ENCODE measurements at regions not wholly inside any gene's neighbourhood (a gene's known extent, or its start where the extent isn't known, plus 50 kb on each side); places are given as distances from the start of the nearest gene placed in this dataset.
"Not testable (repeated sequence)": the region's sequence is repeated elsewhere in the genome, so short reads cannot be mapped to it uniquely, and the experiment has no call there.

GRCh38 chr6:79431537-79431933, 105.7 kb downstream of the LCA5 start:
- DNase-seq: no peak

DNA sequence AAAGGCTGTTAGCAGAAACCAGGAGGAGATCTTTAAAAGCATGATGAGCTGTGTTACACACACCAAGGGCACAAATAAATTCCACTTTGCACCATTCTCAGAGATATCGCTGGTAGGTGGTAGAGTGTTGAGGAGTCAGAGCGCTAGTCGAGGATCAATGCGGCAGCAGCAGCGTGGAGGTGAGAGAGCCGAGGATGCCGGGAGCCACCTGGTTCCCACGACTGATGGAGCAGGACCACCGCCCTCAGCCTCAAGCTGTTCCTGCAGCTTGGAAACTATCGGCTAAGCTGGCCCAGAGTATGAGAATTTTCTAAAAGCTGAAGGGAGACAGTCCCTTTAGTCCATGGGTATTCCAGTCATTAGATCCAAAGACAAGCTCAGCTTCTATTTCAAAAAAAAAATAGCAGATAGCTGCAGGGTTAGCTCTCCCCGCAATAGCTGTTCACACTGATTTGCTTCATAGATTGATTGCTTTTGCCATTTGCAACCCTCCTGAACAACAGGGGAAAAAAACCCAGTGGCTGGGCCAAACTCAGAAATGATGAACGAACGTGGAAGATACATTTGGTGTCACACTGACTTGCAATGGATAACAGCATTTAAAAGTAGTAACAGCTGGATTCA, 106.2 kb downstream of the LCA5 start:
- DNase-seq: no peak

DNA sequence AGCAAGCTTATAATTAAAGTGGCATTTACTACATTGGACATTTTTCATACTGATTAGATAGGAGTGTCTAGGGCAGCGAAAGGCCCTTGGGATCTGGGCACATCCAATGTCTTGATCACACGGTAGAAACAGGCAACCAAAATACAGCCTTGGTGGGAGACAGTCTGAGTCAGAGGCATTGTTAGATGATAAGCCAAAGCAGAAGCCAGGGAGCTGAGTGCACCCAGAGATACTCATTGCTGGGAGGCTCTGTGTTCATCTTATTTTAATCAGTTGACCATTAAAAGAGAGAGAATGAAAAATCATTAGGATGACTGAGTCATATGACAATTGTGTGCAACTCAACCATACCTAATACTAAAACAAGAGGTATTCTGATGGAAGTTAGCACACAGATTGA, 109.5 kb downstream of the LCA5 start:
- DNase-seq: no peak

DNA sequence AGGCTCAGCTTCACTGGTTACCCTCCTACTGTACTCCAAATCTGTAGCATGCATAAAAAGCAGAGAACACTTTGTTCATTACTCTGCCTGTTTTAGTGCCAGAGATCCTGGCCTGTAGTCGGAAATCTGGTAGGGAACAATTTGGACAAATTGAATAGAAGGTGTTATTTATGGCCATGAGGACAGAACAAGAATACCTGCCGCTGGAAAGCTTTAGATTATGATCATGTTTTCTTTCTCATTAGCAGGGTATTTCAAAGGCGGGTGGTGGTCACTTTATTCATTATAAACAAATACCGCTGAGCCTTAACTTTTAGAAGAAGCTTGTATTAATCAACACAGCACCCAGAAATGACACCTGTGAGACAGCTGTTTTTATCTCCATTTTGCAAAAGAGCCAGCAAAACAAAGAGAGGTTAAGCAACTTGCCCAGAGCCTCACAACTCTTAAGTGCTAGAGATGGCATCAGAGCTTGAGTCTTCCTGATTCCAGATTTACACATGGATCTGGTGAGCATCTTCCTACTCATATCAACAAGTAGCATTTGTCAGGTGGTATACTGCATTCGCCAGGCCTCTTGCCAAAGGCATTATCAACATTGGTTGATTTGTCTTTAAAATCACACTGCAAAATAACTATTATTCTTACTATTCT, 110.5 kb downstream of the LCA5 start:
- no peak for DNase-seq

DNA sequence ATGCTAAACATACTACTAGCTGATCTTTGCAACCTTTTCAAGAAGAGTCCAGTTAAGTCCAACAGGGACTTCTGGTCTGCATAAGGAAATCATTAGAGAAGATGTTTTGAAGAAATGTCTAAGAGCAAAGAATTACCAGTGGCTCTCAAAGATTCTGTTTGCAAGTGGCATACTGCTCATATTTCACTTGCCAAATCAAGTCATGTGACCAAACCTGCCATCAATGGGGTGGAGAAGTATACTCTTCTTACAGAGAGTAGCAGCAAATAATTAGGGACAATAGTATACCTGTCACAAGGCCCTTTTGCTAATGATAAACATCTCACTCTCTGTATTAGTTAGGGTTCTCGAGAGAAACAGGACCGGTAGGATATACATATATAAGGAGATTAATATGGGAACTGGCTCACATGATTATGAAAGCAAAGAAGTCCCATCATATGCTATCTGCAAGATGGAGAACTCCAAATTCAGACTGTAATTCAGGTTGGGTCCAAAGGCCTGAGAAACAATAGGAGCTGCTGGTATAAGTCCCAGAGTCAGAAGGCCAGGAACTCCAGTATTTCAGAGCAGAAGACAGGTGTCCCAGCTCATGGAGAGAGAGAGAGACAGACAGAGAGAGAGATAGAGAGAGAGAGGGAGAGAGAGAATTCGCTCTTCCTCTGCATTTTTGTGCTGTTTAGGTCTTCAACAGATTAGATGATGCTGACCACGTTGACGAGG, 111.5 kb downstream of the LCA5 start:
- DNase-seq: no peak

GRCh38 chr6:79423216-79423615, 114.0 kb downstream of the LCA5 start:
- DNase-seq: no peak

GRCh38 chr6:79422666-79423065, 114.6 kb downstream of the LCA5 start:
- DNase-seq: no peak

- DNase-seq: peak; percentile 85
Observed at GRCh38 chr6:79421707-79422484, 115.3 kb downstream of the LCA5 start.

GRCh38 chr6:79421001-79421411, 116.2 kb downstream of the LCA5 start:
- DNase-seq: no peak

DNA sequence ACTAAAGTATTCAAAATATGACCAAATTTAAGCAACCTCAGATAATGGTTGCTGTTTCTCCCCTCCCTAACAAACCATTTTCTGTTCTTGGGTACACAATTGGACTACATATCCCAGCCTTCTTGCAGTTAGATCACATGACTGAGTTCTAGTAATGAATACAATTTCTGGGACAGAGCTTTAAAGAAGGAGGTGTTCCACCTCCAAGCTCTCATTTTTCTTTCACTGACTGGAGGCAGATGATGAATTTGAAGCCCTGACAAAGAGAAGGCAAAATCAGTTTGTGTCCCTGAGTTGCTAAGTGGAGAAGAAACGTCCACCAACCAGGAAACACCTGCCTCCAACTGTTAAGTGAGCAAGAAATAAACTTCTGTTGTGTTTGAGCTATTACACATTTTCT, 117.2 kb downstream of the LCA5 start:
- DNase-seq: no peak

DNA sequence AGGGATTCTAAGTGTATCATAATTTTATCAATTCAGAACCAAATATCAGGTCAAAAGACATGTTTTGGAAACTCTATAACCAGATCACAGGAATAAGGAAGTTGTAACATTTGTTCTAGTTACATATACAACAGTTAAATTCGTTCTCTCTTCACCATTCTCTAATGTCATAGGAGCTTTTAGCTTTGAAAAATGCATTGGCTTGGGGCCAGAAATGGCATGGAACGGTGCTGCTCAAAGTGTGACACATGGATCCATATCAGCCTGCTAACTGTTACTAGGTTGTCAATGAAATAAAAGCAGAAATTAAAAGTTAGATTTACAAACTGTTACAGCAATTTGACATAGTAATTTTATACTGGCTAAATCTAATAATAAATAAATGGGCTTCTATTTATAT, 120.3 kb downstream of the LCA5 start:
- DNase-seq: no peak

DNA sequence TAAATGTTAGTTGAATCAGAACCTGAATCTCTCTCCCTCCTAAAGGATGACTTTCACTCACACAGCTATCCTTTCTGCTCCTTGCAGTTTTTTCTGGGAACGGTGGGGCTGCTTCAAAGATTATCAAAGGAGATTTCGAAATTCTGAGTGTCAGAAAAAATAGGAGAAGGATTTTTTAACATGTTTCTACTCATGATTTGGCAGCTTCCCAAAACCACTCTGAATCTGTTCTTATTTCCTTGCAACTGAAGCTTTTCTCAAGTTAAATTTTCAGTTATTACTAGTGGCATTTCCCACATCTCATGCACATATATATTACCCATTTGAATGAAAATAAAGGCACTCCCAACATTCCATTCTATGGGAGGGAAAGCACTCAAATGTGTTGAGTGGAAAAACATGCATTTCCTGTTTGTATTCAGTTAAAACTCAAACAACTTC, 123.6 kb downstream of the LCA5 start:
- no peak for DNase-seq

DNA sequence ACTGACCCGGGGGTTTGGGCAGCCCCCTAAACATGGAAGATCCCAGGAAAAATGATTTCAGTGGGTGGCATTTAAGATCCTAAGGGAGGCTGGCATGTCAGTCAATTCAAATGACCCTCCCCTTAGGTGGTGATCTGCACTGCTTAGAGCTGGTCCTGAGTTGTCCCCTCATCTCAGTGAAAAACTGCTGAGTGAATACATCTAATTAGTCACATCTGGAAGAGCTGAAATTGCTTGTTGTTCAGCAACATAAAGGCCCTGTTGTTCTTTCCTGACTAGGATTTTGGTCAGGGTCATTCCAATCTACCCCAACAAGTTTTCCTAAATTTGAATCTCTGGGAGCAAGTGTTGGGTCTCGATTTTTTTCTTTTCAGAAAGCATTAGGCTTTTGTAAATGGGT, 126.4 kb downstream of the LCA5 start:
- no peak for DNase-seq

- no peak for DNase-seq
Observed at GRCh38 chr6:79408256-79408974, 128.8 kb downstream of the LCA5 start.

- no peak for DNase-seq
Observed at GRCh38 chr6:79404677-79405076, 132.6 kb downstream of the LCA5 start.

- no peak for DNase-seq
Observed at GRCh38 chr6:79404261-79404660, 133.0 kb downstream of the LCA5 start.

DNA sequence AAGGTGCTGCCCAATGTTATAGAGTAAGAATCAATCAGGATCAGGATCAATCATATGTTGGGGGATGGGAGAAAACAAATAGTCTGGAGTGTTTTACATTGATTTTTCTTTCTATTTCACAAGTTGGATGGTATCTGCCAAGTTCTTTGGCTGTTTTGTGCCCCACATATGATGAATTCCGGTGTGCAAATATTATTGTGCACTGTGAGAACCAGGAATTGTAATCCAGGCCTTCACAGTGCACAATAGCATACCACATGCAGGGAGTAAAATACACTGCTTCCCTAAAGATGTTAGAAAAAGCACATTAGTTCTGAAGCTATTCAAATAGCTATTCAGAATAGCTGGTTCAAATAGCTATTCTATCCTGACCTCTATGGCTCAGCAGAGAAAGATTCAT, 133.7 kb downstream of the LCA5 start:
- DNase-seq: no peak

DNA sequence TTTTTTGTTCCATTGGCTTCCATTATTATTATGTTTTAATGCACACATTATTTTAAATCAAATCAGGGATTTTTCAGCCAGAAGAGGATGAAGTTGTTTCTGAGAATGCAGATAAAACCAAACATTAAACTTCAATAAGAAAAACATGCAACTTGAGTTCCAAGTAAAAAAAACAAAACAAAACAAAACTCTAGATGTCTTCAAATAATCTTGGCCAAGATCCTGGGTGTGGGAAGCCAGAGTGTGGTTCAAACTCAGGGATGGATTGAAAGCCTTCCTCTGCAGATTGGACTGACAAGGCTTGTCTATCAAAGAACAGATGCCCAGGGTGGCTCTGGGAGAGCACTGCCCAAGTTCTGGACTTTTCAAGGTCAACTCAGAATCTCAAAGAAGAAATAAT, 134.1 kb downstream of the LCA5 start:
- no peak for DNase-seq

- no peak for DNase-seq
Observed at GRCh38 chr6:79399499-79399898, 137.7 kb downstream of the LCA5 start.

DNA sequence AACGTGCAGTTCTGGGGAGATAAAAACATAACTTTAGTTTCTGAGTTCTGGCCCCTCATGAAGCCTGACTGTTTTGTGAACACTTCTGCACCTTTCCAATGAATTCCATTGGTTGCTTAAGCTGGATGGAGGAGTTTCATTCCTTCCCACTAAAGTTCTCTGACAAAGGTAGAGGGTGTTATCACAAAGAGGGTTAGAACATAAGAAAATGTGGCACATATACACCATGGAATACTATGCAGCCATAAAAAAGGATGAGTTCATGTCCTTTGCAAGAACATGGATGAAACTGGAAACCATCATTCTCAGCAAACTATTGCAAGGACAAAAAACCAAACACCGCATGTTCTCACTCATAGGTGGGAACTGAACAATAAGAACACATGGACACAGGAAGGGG, 138.6 kb downstream of the LCA5 start:
- not testable (repeated sequence) for DNase-seq

DNA sequence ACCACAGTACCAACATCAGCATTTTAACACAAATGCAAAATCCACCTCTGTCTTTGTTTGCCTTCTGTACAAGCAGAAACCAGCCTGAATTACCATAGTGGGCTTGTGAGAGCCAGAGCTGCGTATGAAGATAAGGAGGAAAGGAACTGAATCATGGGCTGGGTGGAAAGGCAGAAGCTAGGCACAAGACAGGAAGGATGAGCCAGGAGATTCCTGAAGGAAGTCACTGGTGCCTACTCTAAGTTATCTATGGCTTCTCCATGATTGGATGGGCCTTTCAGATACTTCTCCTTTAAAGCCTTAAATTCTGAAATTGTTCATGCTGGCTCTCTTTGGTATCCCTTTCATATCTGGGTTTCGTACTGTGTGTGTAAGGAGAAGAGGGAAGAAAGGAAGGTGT, 140.6 kb downstream of the LCA5 start:
- DNase-seq: no peak

GRCh38 chr6:79394690-79395089, 142.5 kb downstream of the LCA5 start:
- no peak for DNase-seq

GRCh38 chr6:79392094-79392493, 145.1 kb downstream of the LCA5 start:
- no peak for DNase-seq

Data from COR-L47 (cell line).